Activated CD4-positive, alpha-beta T cell treated with anti-CD3 and anti-CD28 coated beads for 36 hours (primary cell): ENCODE measurements at regions not wholly inside any gene's neighbourhood (a gene's known extent, or its start where the extent isn't known, plus 50 kb on each side); places are given as distances from the start of the nearest gene placed in this dataset.

ENCODE experiments used
- ATAC-seq: fragments of 200-7000 bp; cut with Tn5 transposase; one replicate; pipeline ENCODE4 v1.10.0; 2021; ENCODE audit warnings: mild to moderate bottlenecking, moderate library complexity
- CTCF ChIA-PET: fragments of 350-600 bp; sonication (Branson Sonifier 250); formaldehyde crosslinking; loops from one replicate; lab custom pipeline; 2021; ENCODE audit warnings: antibody characterized with exemption; lab: Charles Lee
- POLR2A ChIA-PET: fragments of 350-600 bp; sonication (Branson Sonifier 250); formaldehyde crosslinking; loops from one replicate; lab custom pipeline; 2021; ENCODE audit warnings: antibody characterized with exemption, inconsistent platforms; lab: Charles Lee
- DNase-seq: peaks from one replicate; pipeline ENCODE4 v3.0.0-alpha.2; 2020
- H3K27ac Mint-ChIP-seq: one replicate; pipeline ENCODE4 v1.8.0; 2021; ENCODE audit warnings: mixed read lengths
- H3K27me3 Mint-ChIP-seq: one replicate; pipeline ENCODE4 v1.8.0; 2021; ENCODE audit warnings: mixed read lengths
- H3K36me3 Mint-ChIP-seq: one replicate; pipeline ENCODE4 v1.8.0; 2021; ENCODE audit warnings: low read depth, mixed read lengths
- H3K4me1 Mint-ChIP-seq: one replicate; pipeline ENCODE4 v1.8.0; 2021; ENCODE audit warnings: mixed read lengths
- H3K4me3 Mint-ChIP-seq: one replicate; pipeline ENCODE4 v1.8.0; 2021; ENCODE audit warnings: mild to moderate bottlenecking, moderate library complexity, mixed read lengths
- H3K9me3 Mint-ChIP-seq: one replicate; pipeline ENCODE4 v1.8.0; 2021; ENCODE audit warnings: low read depth, mixed read lengths
- intact Hi-C, 2 experiments: fragments of 100-400 bp; cut with DNase I in 1 of 2; cut with micrococcal nuclease in 1 of 2; formaldehyde crosslinking; loops; one replicate each; pipeline versions ENCODE4 v1.14.2 to v1.15.1; 2022 to 2024; cut with DNase I, micrococcal nuclease

GRCh38 chr7:80563561-80564327, 51.9 kb upstream of the GNAT3 start:
- ATAC-seq (no peak), DNase-seq (no peak)
- Mint-ChIP-seq H3K27ac (no peak overlapping the region), H3K4me1 (no peaks in the 10 kb centered on the region), H3K36me3 (no peaks in the 10 kb centered on the region), H3K27me3 (no peaks in the 10 kb centered on the region), H3K9me3 (peaks cover 13% of the 10 kb centered on the region), H3K4me3 (no peak overlapping the region)
- intact Hi-C loops: no loop called here
- CTCF ChIA-PET: no interaction called here
- POLR2A ChIA-PET: no interaction called here

GRCh38 chr7:80565554-80565953, 53.7 kb upstream of the GNAT3 start:
- peaks cover 10% of the 10 kb centered on the region for H3K9me3 Mint-ChIP-seq

GRCh38 chr7:80581486-80582260, 56.8 kb upstream of the CD36 start:
- Mint-ChIP-seq H3K4me1 (no peaks in the 10 kb centered on the region), H3K4me3 (no peak overlapping the region), H3K36me3 (no peaks in the 10 kb centered on the region), H3K9me3 (no peaks in the 10 kb centered on the region), H3K27me3 (no peaks in the 10 kb centered on the region), H3K27ac (no peak overlapping the region)
- no peak for DNase-seq
- ChIA-PET CTCF (no interaction called here), POLR2A (no interaction called here)
- ATAC-seq: no peak
- intact Hi-C loops: no loop called here

More at GRCh38 chr7:80565554-80565953, 53.7 kb upstream of the GNAT3 start:
- Mint-ChIP-seq H3K36me3 (no peaks in the 10 kb centered on the region), H3K4me1 (no peaks in the 10 kb centered on the region), H3K4me3 (no peak overlapping the region), H3K27me3 (no peaks in the 10 kb centered on the region), H3K27ac (no peak overlapping the region)
- CTCF ChIA-PET: no interaction called here
- POLR2A ChIA-PET: no interaction called here
- intact Hi-C loops: no loop called here
- ATAC-seq: no peak
- DNase-seq: no peak

- ATAC-seq (no peak), DNase-seq (no peak)
- H3K27ac Mint-ChIP-seq: no peak overlapping the region
- no peaks in the 10 kb centered on the region for H3K27me3 Mint-ChIP-seq
- no peak overlapping the region for H3K4me3 Mint-ChIP-seq
- H3K36me3 Mint-ChIP-seq: no peaks in the 10 kb centered on the region
- intact Hi-C loops: no loop called here
- CTCF ChIA-PET: interaction anchor here (0.9 kb wide), 1 partner anchor 15 kb away, joined by 3 read pairs; no protein-coding TSS in a partner anchor
- no peaks in the 10 kb centered on the region for H3K9me3 Mint-ChIP-seq
- POLR2A ChIA-PET: no interaction called here
- H3K4me1 Mint-ChIP-seq: no peaks in the 10 kb centered on the region
These were observed 54.5 kb upstream of the CD36 start for GRCh38 chr7:80583901-80584300.

GRCh38 chr7:80584778-80585177, 53.7 kb upstream of the CD36 start:
- no peaks in the 10 kb centered on the region for H3K36me3 Mint-ChIP-seq
- POLR2A ChIA-PET: no interaction called here
- H3K9me3 Mint-ChIP-seq: no peaks in the 10 kb centered on the region
- no peaks in the 10 kb centered on the region for H3K27me3 Mint-ChIP-seq
- DNase-seq (no peak), ATAC-seq (no peak)
- H3K4me1 Mint-ChIP-seq: no peaks in the 10 kb centered on the region
- no peak overlapping the region for H3K4me3 Mint-ChIP-seq
- CTCF ChIA-PET: no interaction called here
- intact Hi-C loops: no loop called here
- H3K27ac Mint-ChIP-seq: no peak overlapping the region

- Mint-ChIP-seq H3K36me3 (no peaks in the 10 kb centered on the region), H3K4me1 (no peaks in the 10 kb centered on the region), H3K27ac (no peak overlapping the region), H3K4me3 (no peak overlapping the region), H3K9me3 (no peaks in the 10 kb centered on the region), H3K27me3 (no peaks in the 10 kb centered on the region)
- DNase-seq: no peak
- intact Hi-C loops: no loop called here
- ChIA-PET POLR2A (no interaction called here), CTCF (interaction anchor here (0.8 kb wide), 1 partner anchor 106 kb away, joined by 3 read pairs; no protein-coding TSS in a partner anchor)
- no peak for ATAC-seq
These were observed 50.9 kb upstream of the CD36 start for GRCh38 chr7:80587538-80587937.

- ATAC-seq: no peak
- intact Hi-C loops: no loop called here
- Mint-ChIP-seq H3K9me3 (no peaks in the 10 kb centered on the region), H3K4me1 (no peaks in the 10 kb centered on the region), H3K4me3 (no peak overlapping the region), H3K27me3 (no peaks in the 10 kb centered on the region), H3K27ac (no peak overlapping the region), H3K36me3 (no peaks in the 10 kb centered on the region)
- ChIA-PET CTCF (no interaction called here), POLR2A (no interaction called here)
- no peak for DNase-seq
These were observed 49.9 kb upstream of the CD36 start for GRCh38 chr7:80588591-80588990.
